PC-3 (cell line): ENCODE measurements at regions not wholly inside any gene's neighbourhood (a gene's known extent, or its start where the extent isn't known, plus 50 kb on each side); places are given as distances from the start of the nearest gene placed in this dataset.

Source experiments
- CTCF ChIP-seq: fragments of 300-600 bp; sonication (generic); conservative IDR thresholded peaks from 2 replicates; pipeline ENCODE4 v1.5.1; 2017; ENCODE audit warnings: antibody characterized with exemption, low read depth, mild to moderate bottlenecking, low read length
- EZH2 ChIP-seq: fragments of 300-600 bp; sonication (generic); IDR thresholded peaks from one replicate; pipeline ENCODE4 v1.6.1; 2017; ENCODE audit warnings: antibody characterized with exemption, mild to moderate bottlenecking, low read length; ENCODE audit not compliant: unreplicated experiment

GRCh38 chr13:74557870-74558269 lies 423.7 kb upstream of the KLF12 start:
- TF ChIP-seq CTCF (no peak), EZH2 (no peak)
